ENCODE measurements at regions not wholly inside any gene's neighbourhood (a gene's known extent, or its start where the extent isn't known, plus 50 kb on each side); places are given as distances from the start of the nearest gene placed in this dataset.

- TF ChIP-seq CTCF (IDR thresholded peaks at IDR 0.05) = no peak
- TF ChIP-seq POLR2A (IDR thresholded peaks at IDR 0.05) = no peak
Observed at GRCh38 chr9:17876687-17877086, 297.8 kb downstream of the SH3GL2 start.
